IMR-90 (cell line): ENCODE measurements at regions not wholly inside any gene's neighbourhood (a gene's known extent, or its start where the extent isn't known, plus 50 kb on each side); places are given as distances from the start of the nearest gene placed in this dataset.

Experiments
- ATAC-seq: fragments of 200-7000 bp; cut with Tn5 transposase; 2 replicates; pipeline ENCODE4 v1.9.1; 2020; ENCODE audit warnings: low read depth, mild to moderate bottlenecking, moderate library complexity
- BruUV-seq: library from RNA; stranded (reverse); fragments of 400-500 nt; replicated peaks from 2 replicates; lab custom pipeline; 2021; lab: Mats Ljungman, UMichigan
- CTCF ChIA-PET: fragments of 300-600 bp; formaldehyde crosslinking; extraction: SDS; loops from one replicate; lab custom pipeline; 2021; ENCODE audit warnings: antibody characterized with exemption; lab: Yijun Ruan, JAX
- POLR2A ChIA-PET: fragments of 300-600 bp; sonication (Branson Sonifier 250); formaldehyde crosslinking; loops from one replicate; lab custom pipeline; 2022; ENCODE audit warnings: antibody characterized with exemption; ENCODE audit not compliant: unreplicated experiment; lab: Charles Lee
- DNase-seq: peaks from one replicate; pipeline ENCODE4 v3.0.0; 2013
- H2AFZ ChIP-seq: replicated peaks from 2 replicates; pipeline ENCODE3; 2013; ENCODE audit warnings: low read length, mild to moderate bottlenecking; ENCODE audit not compliant: poor library complexity
- H2AK5ac ChIP-seq: 2 replicates; pipeline ENCODE4 v1.6.1; 2013; ENCODE audit warnings: low read depth, low read length, inconsistent platforms
- H2AK9ac ChIP-seq: replicated peaks from 2 replicates; pipeline ENCODE3; 2013; ENCODE audit warnings: mild to moderate bottlenecking, low read depth, low read length, moderate library complexity; ENCODE audit not compliant: poor library complexity
- H2BK120ac ChIP-seq: 2 replicates; pipeline ENCODE4 v1.6.1; 2013; ENCODE audit warnings: low read depth, low read length, inconsistent platforms
- H2BK15ac ChIP-seq: 3 replicates; pipeline ENCODE4 v1.6.1; 2013; ENCODE audit warnings: low read depth, low read length, inconsistent platforms
- H2BK20ac ChIP-seq: 2 replicates; pipeline ENCODE4 v1.6.1; 2013; ENCODE audit warnings: low read depth, mild to moderate bottlenecking, inconsistent platforms, low read length, moderate library complexity
- H2BK5ac ChIP-seq: 2 replicates; pipeline ENCODE4 v1.6.1; 2013; ENCODE audit warnings: mild to moderate bottlenecking, low read depth, low read length, inconsistent platforms; ENCODE audit not compliant: poor library complexity, severe bottlenecking
- H3K14ac ChIP-seq: replicated peaks from 2 replicates; pipeline ENCODE4 v1.6.1; 2013; ENCODE audit warnings: low read depth, low read length, inconsistent platforms
- H3K18ac ChIP-seq: 2 replicates; pipeline ENCODE4 v1.6.1; 2013; ENCODE audit warnings: low read depth, low read length, control low read depth
- H3K23ac ChIP-seq: 2 replicates; pipeline ENCODE4 v1.6.1; 2013; ENCODE audit warnings: low read depth, low read length, inconsistent platforms
- H3K27ac ChIP-seq: 2 replicates; pipeline ENCODE4 v1.5.1; 2013; ENCODE audit warnings: mild to moderate bottlenecking, control low read depth, low read length; ENCODE audit not compliant: insufficient read depth
- H3K27me3 ChIP-seq: 2 replicates; pipeline ENCODE4 v1.6.1; 2013; ENCODE audit warnings: low read length; ENCODE audit not compliant: control insufficient read depth, insufficient read depth
- H3K36me3 ChIP-seq: 2 replicates; pipeline ENCODE4 v1.6.1; 2013; ENCODE audit warnings: low read length, mixed read lengths; ENCODE audit not compliant: control insufficient read depth, insufficient read depth
- H3K4ac ChIP-seq: 2 replicates; pipeline ENCODE4 v1.6.1; 2013; ENCODE audit warnings: low read depth, low read length, inconsistent platforms
- H3K4me1 ChIP-seq: 2 replicates; pipeline ENCODE4 v1.6.1; 2013; ENCODE audit warnings: low read length, mixed read lengths; ENCODE audit not compliant: control insufficient read depth, insufficient read depth
- H3K4me2 ChIP-seq: 2 replicates; pipeline ENCODE4 v1.6.1; 2013; ENCODE audit warnings: low read depth, mild to moderate bottlenecking, control low read depth, low read length, moderate library complexity
- H3K4me3 ChIP-seq: 2 replicates; pipeline ENCODE4 v1.5.1; 2013; ENCODE audit warnings: low read depth, mild to moderate bottlenecking, control low read depth, low read length, moderate library complexity; ENCODE audit not compliant: insufficient read depth
- H3K56ac ChIP-seq: 2 replicates; pipeline ENCODE4 v1.6.1; 2013; ENCODE audit warnings: low read length, inconsistent platforms; ENCODE audit not compliant: insufficient read depth; ENCODE audit errors: extremely low read depth
- H3K79me1 ChIP-seq, 2 experiments: 2 replicates each; pipeline ENCODE4 v1.6.1; 2013; ENCODE audit warnings: low read length in 2 of 2, inconsistent platforms in 1 of 2, low read depth in 1 of 2
- H3K9ac ChIP-seq: 2 replicates; pipeline ENCODE4 v1.6.1; 2013; ENCODE audit warnings: low read depth, low read length, control low read depth
- H3K9me1 ChIP-seq: 2 replicates; pipeline ENCODE4 v1.6.1; 2013; ENCODE audit warnings: low read length, inconsistent platforms; ENCODE audit not compliant: insufficient read depth
- H3K9me3 ChIP-seq: 2 replicates; pipeline ENCODE4 v1.6.1; 2013; ENCODE audit warnings: low read length; ENCODE audit not compliant: control insufficient read depth, insufficient read depth
- H4K20me1 ChIP-seq: 2 replicates; pipeline ENCODE4 v1.6.1; 2013; ENCODE audit warnings: low read length, inconsistent platforms; ENCODE audit not compliant: insufficient read depth
- H4K5ac ChIP-seq: 2 replicates; pipeline ENCODE4 v1.6.1; 2013; ENCODE audit warnings: mild to moderate bottlenecking, low read depth, low read length, control low read depth
- H4K8ac ChIP-seq, 2 experiments: 2 replicates each; pipeline ENCODE4 v1.6.1; 2013; ENCODE audit warnings: low read depth in 2 of 2, low read length in 2 of 2, control low read depth in 1 of 2, inconsistent platforms in 1 of 2
- H4K91ac ChIP-seq: 2 replicates; pipeline ENCODE4 v1.6.1; 2013; ENCODE audit warnings: low read depth, low read length, inconsistent platforms; ENCODE audit not compliant: insufficient read depth
- BHLHE40 ChIP-seq: fragments of 150-350 bp; IDR thresholded peaks from 2 replicates; pipeline ENCODE4 v1.6.1; 2016; ENCODE audit warnings: mild to moderate bottlenecking, low read depth, low read length
- CHD1 ChIP-seq: IDR thresholded peaks from 2 replicates; pipeline ENCODE4 v1.6.1; 2012; ENCODE audit warnings: low read depth, low read length, improper control_type of control experiment
- MAZ ChIP-seq: IDR thresholded peaks from 2 replicates; pipeline ENCODE4 v1.6.1; 2012; ENCODE audit warnings: low read depth, mild to moderate bottlenecking, low read length, improper control_type of control experiment, moderate library complexity, borderline replicate concordance
- MXI1 ChIP-seq: IDR thresholded peaks from 2 replicates; pipeline ENCODE4 v1.6.1; 2012; ENCODE audit warnings: low read depth, mild to moderate bottlenecking, low read length, moderate library complexity, borderline replicate concordance
- NFE2L2 ChIP-seq: fragments of 150-350 bp; IDR thresholded peaks from 2 replicates; pipeline ENCODE4 v1.6.1; 2016; ENCODE audit warnings: low read depth, mild to moderate bottlenecking, low read length
- POLR2A ChIP-seq: IDR thresholded peaks from 2 replicates; pipeline ENCODE4 v1.6.1; 2012; ENCODE audit warnings: mild to moderate bottlenecking, low read depth, low read length
- RCOR1 ChIP-seq: IDR thresholded peaks from 2 replicates; pipeline ENCODE4 v1.6.1; 2012; ENCODE audit warnings: mild to moderate bottlenecking, low read length, improper control_type of control experiment; ENCODE audit not compliant: insufficient replicate concordance
- RFX5 ChIP-seq: IDR thresholded peaks from 2 replicates; pipeline ENCODE4 v1.8.0; 2012; ENCODE audit warnings: low read depth, mild to moderate bottlenecking, low read length, moderate library complexity
- SMC3 ChIP-seq: fragments of 150-350 bp; IDR thresholded peaks from 2 replicates; pipeline ENCODE4 v1.6.1; 2016; ENCODE audit warnings: low read depth, mild to moderate bottlenecking, antibody characterized with exemption, low read length, moderate library complexity
- WGBS, 2 experiments: methylation state at CpG; one replicate each; pipeline versions ENCODE4 v1.1.5 to v1.1.7; 2013; ENCODE audit warnings: missing lambda C conversion rate in 2 of 2; ENCODE audit not compliant: insufficient read length in 1 of 2; ENCODE audit errors: extremely low coverage in 2 of 2; 5-methylcytosine and 5-hydroxymethylcytosine counted together
- dilution Hi-C: fragments of 300-500 bp; cut with HindIII; formaldehyde crosslinking; loops from one replicate; pipeline ENCODE4 v1.14.3; 2018; ENCODE audit warnings: low sequenced_read_pairs; ENCODE audit not compliant: unreplicated experiment
- in situ Hi-C: fragments of 300-500 bp; cut with MboI; formaldehyde crosslinking; loops from 3 replicates; pipeline ENCODE4 v1.14.3; 2019; ENCODE audit warnings: low sequenced_read_pairs, inconsistent platforms, mixed read lengths
- intact Hi-C: fragments of 100-400 bp; cut with micrococcal nuclease; formaldehyde crosslinking; loops from 2 replicates; pipeline ENCODE4 v1.10.0; 2022
- TF ChIP-seq, protein P1 (sequence below): conservative IDR thresholded peaks from 2 replicates; pipeline ENCODE4 v1.5.1; 2012; ENCODE audit warnings: mild to moderate bottlenecking, low read depth, low read length, improper control_type of control experiment
- TF ChIP-seq, protein P2 (sequence below): fragments of 150-350 bp; IDR thresholded peaks from 2 replicates; pipeline ENCODE4 v1.6.1; 2016; ENCODE audit warnings: low read depth, mild to moderate bottlenecking, low read length, moderate library complexity, borderline replicate concordance

DNA sequence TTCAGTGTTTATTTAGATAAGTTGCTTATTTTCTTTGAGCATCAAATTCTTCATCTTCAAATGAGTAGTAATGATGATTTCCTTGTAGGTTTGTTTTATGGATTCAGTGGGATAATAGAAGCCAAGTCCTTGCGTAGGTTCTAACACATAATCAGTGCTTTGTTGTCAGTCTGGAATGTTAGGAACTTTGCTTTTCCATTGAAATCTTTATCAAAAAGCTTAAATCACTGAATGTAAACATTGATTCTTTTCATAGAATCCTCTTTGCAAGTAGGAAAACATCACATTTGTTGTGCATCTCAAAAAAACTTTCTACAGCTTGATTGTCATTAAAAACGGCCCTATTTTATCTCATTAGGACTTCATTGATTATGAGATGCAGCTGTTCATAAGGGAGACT lies 490.3 kb upstream of the GOT2 start:
- Histone ChIP-seq H3K18ac (no peak overlapping the region), H2BK5ac (no peak overlapping the region), H3K27ac (no peak overlapping the region), H3K4ac (no peak overlapping the region), H3K36me3 (no peaks in the 10 kb centered on the region), H2BK20ac (no peak overlapping the region), H2BK15ac (no peak overlapping the region), H4K5ac (no peak overlapping the region), H4K8ac (no peak overlapping the region), H3K9ac (no peak overlapping the region), H3K14ac (no peak overlapping the region), H2AFZ (no peak overlapping the region), H4K20me1 (no peaks in the 10 kb centered on the region), H4K91ac (no peak overlapping the region), H3K4me2 (no peak overlapping the region), H3K4me3 (no peak overlapping the region), H3K56ac (no peak overlapping the region), H3K79me1 (no peaks in the 10 kb centered on the region), H2AK9ac (no peak overlapping the region), H3K23ac (no peak overlapping the region), H3K27me3 (no peaks in the 10 kb centered on the region), H3K9me1 (no peaks in the 10 kb centered on the region), H3K9me3 (no peaks in the 10 kb centered on the region), H2BK120ac (no peak overlapping the region), H3K4me1 (no peaks in the 10 kb centered on the region), H2AK5ac (no peak overlapping the region)
- BruUV-seq, result no TSS peak
- no CpG with 5 or more reads among the region's 2 CpGs for WGBS, 2 experiments
- in situ Hi-C loops, result no loop called here
- ATAC-seq, result no peak
- POLR2A ChIA-PET, result no interaction called here
- CTCF ChIA-PET, result no interaction called here
- no peak for DNase-seq
- dilution Hi-C loops, result no loop called here
- intact Hi-C loops, result no loop called here
- TF ChIP-seq SMC3 (no peak), RFX5 (no peak), MAZ (no peak), BHLHE40 (no peak), RCOR1 (no peak), CHD1 (no peak), NFE2L2 (no peak), POLR2A (no peak), MXI1 (no peak)
- TF ChIP-seq, protein P1, sequence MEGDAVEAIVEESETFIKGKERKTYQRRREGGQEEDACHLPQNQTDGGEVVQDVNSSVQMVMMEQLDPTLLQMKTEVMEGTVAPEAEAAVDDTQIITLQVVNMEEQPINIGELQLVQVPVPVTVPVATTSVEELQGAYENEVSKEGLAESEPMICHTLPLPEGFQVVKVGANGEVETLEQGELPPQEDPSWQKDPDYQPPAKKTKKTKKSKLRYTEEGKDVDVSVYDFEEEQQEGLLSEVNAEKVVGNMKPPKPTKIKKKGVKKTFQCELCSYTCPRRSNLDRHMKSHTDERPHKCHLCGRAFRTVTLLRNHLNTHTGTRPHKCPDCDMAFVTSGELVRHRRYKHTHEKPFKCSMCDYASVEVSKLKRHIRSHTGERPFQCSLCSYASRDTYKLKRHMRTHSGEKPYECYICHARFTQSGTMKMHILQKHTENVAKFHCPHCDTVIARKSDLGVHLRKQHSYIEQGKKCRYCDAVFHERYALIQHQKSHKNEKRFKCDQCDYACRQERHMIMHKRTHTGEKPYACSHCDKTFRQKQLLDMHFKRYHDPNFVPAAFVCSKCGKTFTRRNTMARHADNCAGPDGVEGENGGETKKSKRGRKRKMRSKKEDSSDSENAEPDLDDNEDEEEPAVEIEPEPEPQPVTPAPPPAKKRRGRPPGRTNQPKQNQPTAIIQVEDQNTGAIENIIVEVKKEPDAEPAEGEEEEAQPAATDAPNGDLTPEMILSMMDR, result no peak
- TF ChIP-seq, protein P2, sequence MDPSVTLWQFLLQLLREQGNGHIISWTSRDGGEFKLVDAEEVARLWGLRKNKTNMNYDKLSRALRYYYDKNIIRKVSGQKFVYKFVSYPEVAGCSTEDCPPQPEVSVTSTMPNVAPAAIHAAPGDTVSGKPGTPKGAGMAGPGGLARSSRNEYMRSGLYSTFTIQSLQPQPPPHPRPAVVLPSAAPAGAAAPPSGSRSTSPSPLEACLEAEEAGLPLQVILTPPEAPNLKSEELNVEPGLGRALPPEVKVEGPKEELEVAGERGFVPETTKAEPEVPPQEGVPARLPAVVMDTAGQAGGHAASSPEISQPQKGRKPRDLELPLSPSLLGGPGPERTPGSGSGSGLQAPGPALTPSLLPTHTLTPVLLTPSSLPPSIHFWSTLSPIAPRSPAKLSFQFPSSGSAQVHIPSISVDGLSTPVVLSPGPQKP, result no peak
